Panc1 (cell line): ENCODE measurements at regions not wholly inside any gene's neighbourhood (a gene's known extent, or its start where the extent isn't known, plus 50 kb on each side); places are given as distances from the start of the nearest gene placed in this dataset.

Experiments
- POLR2AphosphoS5 ChIP-seq: IDR thresholded peaks from 2 replicates; pipeline ENCODE4 v1.6.1; 2012; ENCODE audit warnings: mild to moderate bottlenecking, low read depth, low read length, moderate library complexity
- SIN3A ChIP-seq: IDR thresholded peaks from 2 replicates; pipeline ENCODE4 v1.6.1; 2012; ENCODE audit warnings: low read depth, mild to moderate bottlenecking, low read length, moderate library complexity, borderline replicate concordance; ENCODE audit not compliant: insufficient read depth
- TF ChIP-seq, protein P1 (sequence below): fragments of 450-650 bp; IDR thresholded peaks from 2 replicates; pipeline ENCODE4 v1.5.1; 2017; ENCODE audit warnings: mild to moderate bottlenecking
- TF ChIP-seq, protein P2 (sequence below), 2 experiments: IDR thresholded peaks; 2 replicates each; pipeline ENCODE4 v1.6.1; 2011 to 2012; ENCODE audit warnings: low read depth in 2 of 2, control low read depth in 1 of 2, low read length in 1 of 2, mild to moderate bottlenecking in 1 of 2, moderate library complexity in 1 of 2; ENCODE audit not compliant: insufficient read depth in 1 of 2

DNA sequence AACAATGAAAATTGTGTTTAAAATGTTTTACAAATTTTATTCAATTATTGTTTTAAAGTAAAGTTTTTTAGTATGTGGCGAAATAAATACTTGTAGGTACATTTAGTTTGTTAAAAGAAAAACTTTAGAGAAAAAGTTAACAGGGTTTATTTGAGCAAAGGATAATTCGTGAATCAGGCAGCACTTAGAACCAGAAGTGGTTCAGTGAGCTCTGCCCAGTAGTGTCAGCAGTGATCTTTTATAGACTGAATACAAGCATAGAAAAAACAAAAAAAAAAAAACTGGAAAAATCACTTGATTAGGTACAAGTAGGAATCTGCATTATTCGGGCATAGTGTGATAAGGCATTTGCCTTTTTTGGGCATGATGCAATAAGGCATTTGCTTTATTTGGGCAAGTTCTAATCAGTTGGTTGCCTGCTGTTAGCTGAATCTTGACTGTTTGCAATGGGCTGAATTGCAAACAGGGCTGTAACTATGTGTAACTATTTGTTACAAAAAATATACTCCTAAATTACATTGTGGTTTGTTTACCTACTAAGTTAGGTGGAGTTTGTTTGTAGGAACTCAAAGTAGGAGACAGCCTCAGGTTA is 122.9 kb upstream of the MMS22L start:
- TF ChIP-seq, protein P1, sequence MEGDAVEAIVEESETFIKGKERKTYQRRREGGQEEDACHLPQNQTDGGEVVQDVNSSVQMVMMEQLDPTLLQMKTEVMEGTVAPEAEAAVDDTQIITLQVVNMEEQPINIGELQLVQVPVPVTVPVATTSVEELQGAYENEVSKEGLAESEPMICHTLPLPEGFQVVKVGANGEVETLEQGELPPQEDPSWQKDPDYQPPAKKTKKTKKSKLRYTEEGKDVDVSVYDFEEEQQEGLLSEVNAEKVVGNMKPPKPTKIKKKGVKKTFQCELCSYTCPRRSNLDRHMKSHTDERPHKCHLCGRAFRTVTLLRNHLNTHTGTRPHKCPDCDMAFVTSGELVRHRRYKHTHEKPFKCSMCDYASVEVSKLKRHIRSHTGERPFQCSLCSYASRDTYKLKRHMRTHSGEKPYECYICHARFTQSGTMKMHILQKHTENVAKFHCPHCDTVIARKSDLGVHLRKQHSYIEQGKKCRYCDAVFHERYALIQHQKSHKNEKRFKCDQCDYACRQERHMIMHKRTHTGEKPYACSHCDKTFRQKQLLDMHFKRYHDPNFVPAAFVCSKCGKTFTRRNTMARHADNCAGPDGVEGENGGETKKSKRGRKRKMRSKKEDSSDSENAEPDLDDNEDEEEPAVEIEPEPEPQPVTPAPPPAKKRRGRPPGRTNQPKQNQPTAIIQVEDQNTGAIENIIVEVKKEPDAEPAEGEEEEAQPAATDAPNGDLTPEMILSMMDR: no peak
- TF ChIP-seq POLR2AphosphoS5 (no peak), SIN3A (no peak)
- TF ChIP-seq, protein P2, sequence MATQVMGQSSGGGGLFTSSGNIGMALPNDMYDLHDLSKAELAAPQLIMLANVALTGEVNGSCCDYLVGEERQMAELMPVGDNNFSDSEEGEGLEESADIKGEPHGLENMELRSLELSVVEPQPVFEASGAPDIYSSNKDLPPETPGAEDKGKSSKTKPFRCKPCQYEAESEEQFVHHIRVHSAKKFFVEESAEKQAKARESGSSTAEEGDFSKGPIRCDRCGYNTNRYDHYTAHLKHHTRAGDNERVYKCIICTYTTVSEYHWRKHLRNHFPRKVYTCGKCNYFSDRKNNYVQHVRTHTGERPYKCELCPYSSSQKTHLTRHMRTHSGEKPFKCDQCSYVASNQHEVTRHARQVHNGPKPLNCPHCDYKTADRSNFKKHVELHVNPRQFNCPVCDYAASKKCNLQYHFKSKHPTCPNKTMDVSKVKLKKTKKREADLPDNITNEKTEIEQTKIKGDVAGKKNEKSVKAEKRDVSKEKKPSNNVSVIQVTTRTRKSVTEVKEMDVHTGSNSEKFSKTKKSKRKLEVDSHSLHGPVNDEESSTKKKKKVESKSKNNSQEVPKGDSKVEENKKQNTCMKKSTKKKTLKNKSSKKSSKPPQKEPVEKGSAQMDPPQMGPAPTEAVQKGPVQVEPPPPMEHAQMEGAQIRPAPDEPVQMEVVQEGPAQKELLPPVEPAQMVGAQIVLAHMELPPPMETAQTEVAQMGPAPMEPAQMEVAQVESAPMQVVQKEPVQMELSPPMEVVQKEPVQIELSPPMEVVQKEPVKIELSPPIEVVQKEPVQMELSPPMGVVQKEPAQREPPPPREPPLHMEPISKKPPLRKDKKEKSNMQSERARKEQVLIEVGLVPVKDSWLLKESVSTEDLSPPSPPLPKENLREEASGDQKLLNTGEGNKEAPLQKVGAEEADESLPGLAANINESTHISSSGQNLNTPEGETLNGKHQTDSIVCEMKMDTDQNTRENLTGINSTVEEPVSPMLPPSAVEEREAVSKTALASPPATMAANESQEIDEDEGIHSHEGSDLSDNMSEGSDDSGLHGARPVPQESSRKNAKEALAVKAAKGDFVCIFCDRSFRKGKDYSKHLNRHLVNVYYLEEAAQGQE (IDR thresholded peaks at IDR 0.05; ENCODE audit: insufficient read depth in 1 of 2, low read depth in 2 of 2, low read length in 1 of 2): no peak
